ENCODE measurements at regions not wholly inside any gene's neighbourhood (a gene's known extent, or its start where the extent isn't known, plus 50 kb on each side); places are given as distances from the start of the nearest gene placed in this dataset.

GRCh38 chr10:100653238-100653956 lies 92.0 kb upstream of the PAX2 start:
- no peaks in the 10 kb centered on the region for H3K36me3 ChIP-seq
- no peak for TF ChIP-seq POLR2AphosphoS5 (IDR thresholded peaks at IDR 0.05)
- no peak for TF ChIP-seq POLR2A (IDR thresholded peaks at IDR 0.05)
- TF ChIP-seq CTCF (IDR thresholded peaks at IDR 0.05) = no peak
- no peak for TF ChIP-seq EP300 (IDR thresholded peaks at IDR 0.05)
- peaks cover 40 to 83% (median 78%) of the 10 kb centered on the region in 3 donors for H3K27me3 ChIP-seq
- peak overlapping the region in 1 of 4 donors; percentile 33 for H3K4me3 ChIP-seq
- peaks cover 0 to 34% (median 32%) of the 10 kb centered on the region in 4 donors for H3K4me1 ChIP-seq
- intact Hi-C loops (cut with DNase I) = no loop called here
- DNase-seq = no peak
- WGBS, 2 donors = 7 to 9% methylated on average over 9 of the region's 9 CpGs
- no peak overlapping the region for H3K27ac ChIP-seq
- H3K9me3 ChIP-seq = no peaks in the 10 kb centered on the region

GRCh38 chr10:100653957-100654781 lies 91.2 kb upstream of the PAX2 start:
- no peaks in the 10 kb centered on the region for H3K36me3 ChIP-seq
- DNase-seq = no peak
- peaks cover 0 to 34% (median 32%) of the 10 kb centered on the region in 4 donors for H3K4me1 ChIP-seq
- H3K27ac ChIP-seq = no peak overlapping the region
- TF ChIP-seq POLR2AphosphoS5 (IDR thresholded peaks at IDR 0.05) (no peak), CTCF (IDR thresholded peaks at IDR 0.05) (no peak), POLR2A (IDR thresholded peaks at IDR 0.05) (no peak)
- WGBS, 2 donors = 1 to 2% methylated on average over 59 of the region's 59 CpGs
- peak overlapping the region in 2 of 4 donors; percentile 27 to 33 for H3K4me3 ChIP-seq
- peaks cover 41 to 85% (median 85%) of the 10 kb centered on the region in 3 donors for H3K27me3 ChIP-seq
- intact Hi-C loops (cut with DNase I) = no loop called here
- H3K9me3 ChIP-seq = no peaks in the 10 kb centered on the region

GRCh38 chr10:100654782-100655325 lies 90.5 kb upstream of the PAX2 start:
- Histone ChIP-seq H3K4me1 (peaks cover 0 to 34% (median 32%) of the 10 kb centered on the region in 4 donors), H3K27ac (no peak overlapping the region), H3K36me3 (no peaks in the 10 kb centered on the region), H3K27me3 (peaks cover 48 to 92% (median 91%) of the 10 kb centered on the region in 3 donors), H3K4me3 (no peak overlapping the region), H3K9me3 (no peaks in the 10 kb centered on the region)
- DNase-seq = no peak
- no peak for TF ChIP-seq POLR2A (IDR thresholded peaks at IDR 0.05)
- no peak for TF ChIP-seq CTCF (IDR thresholded peaks at IDR 0.05)
- no peak for TF ChIP-seq POLR2AphosphoS5 (IDR thresholded peaks at IDR 0.05)
- 1 to 2% methylated on average over 46 of the region's 46 CpGs for WGBS, 2 donors
- intact Hi-C loops (cut with DNase I) = no loop called here

GRCh38 chr10:100655326-100655759 lies 90.0 kb upstream of the PAX2 start:
- intact Hi-C loops (cut with DNase I) = no loop called here
- Histone ChIP-seq H3K36me3 (no peaks in the 10 kb centered on the region), H3K27me3 (peaks cover 53 to 94% (median 93%) of the 10 kb centered on the region in 3 donors), H3K4me3 (no peak overlapping the region), H3K4me1 (peaks cover 0 to 34% (median 32%) of the 10 kb centered on the region in 4 donors), H3K27ac (no peak overlapping the region), H3K9me3 (no peaks in the 10 kb centered on the region)
- no peak for DNase-seq
- no peak for TF ChIP-seq CTCF (IDR thresholded peaks at IDR 0.05)
- no peak for TF ChIP-seq POLR2A (IDR thresholded peaks at IDR 0.05)
- no peak for TF ChIP-seq EP300 (IDR thresholded peaks at IDR 0.05)
- 2 to 3% methylated on average over 20 of the region's 20 CpGs for WGBS, 2 donors
